ENCODE measurements at regions not wholly inside any gene's neighbourhood (a gene's known extent, or its start where the extent isn't known, plus 50 kb on each side); places are given as distances from the start of the nearest gene placed in this dataset.

GRCh38 chr1:222240536-222241181, 307.2 kb downstream of the HHIPL2 start:
- DNase-seq (ENCODE audit: low read depth), result peak; percentile 15

GRCh38 chr1:222239130-222239529, 308.8 kb downstream of the HHIPL2 start:
- no peak for DNase-seq (ENCODE audit: low read depth)

- no peak for DNase-seq (ENCODE audit: low read depth)
These were observed 313.6 kb downstream of the HHIPL2 start for GRCh38 chr1:222234351-222234750.

GRCh38 chr1:222233444-222234158, 314.3 kb downstream of the HHIPL2 start:
- DNase-seq (ENCODE audit: low read depth), result no peak

GRCh38 chr1:222232842-222233241, 315.1 kb downstream of the HHIPL2 start:
- DNase-seq (ENCODE audit: low read depth), result no peak

GRCh38 chr1:222229672-222230312, 318.1 kb downstream of the HHIPL2 start:
- DNase-seq (ENCODE audit: low read depth), result no peak

- no peak for DNase-seq (ENCODE audit: low read depth)
These were observed 322.6 kb downstream of the HHIPL2 start for GRCh38 chr1:222225316-222225691.

GRCh38 chr1:222224636-222225315, 323.1 kb downstream of the HHIPL2 start:
- no peak for DNase-seq (ENCODE audit: low read depth)

GRCh38 chr1:222224156-222224555, 323.7 kb downstream of the HHIPL2 start:
- no peak for DNase-seq (ENCODE audit: low read depth)

- DNase-seq (ENCODE audit: low read depth), result no peak
These were observed 324.9 kb downstream of the HHIPL2 start for GRCh38 chr1:222223010-222223409.

- DNase-seq (ENCODE audit: low read depth), result no peak
These were observed 331.6 kb downstream of the HHIPL2 start for GRCh38 chr1:222216255-222216754.

GRCh38 chr1:222210776-222211175, 337.1 kb downstream of the HHIPL2 start:
- DNase-seq (ENCODE audit: low read depth), result no peak

- no peak for DNase-seq (ENCODE audit: low read depth)
These were observed 343.4 kb downstream of the HHIPL2 start for GRCh38 chr1:222204475-222204874.

GRCh38 chr1:222202831-222203230, 345.1 kb downstream of the HHIPL2 start:
- DNase-seq (ENCODE audit: low read depth), result no peak

GRCh38 chr1:222196736-222197135, 351.2 kb downstream of the HHIPL2 start:
- no peak for DNase-seq (ENCODE audit: low read depth)

GRCh38 chr1:222196288-222196687, 351.6 kb downstream of the HHIPL2 start:
- no peak for DNase-seq (ENCODE audit: low read depth)

GRCh38 chr1:222195857-222196256, 352.0 kb downstream of the HHIPL2 start:
- DNase-seq (ENCODE audit: low read depth), result no peak

- DNase-seq (ENCODE audit: low read depth), result no peak
These were observed 358.7 kb downstream of the HHIPL2 start for GRCh38 chr1:222189218-222189617.

- no peak for DNase-seq (ENCODE audit: low read depth)
These were observed 360.2 kb downstream of the HHIPL2 start for GRCh38 chr1:222187566-222188332.

- no peak for DNase-seq (ENCODE audit: low read depth)
These were observed 365.3 kb downstream of the HHIPL2 start for GRCh38 chr1:222182641-222183040.

- no peak for DNase-seq (ENCODE audit: low read depth)
These were observed 366.7 kb downstream of the HHIPL2 start for GRCh38 chr1:222181191-222181590.

- peak; percentile 4 for DNase-seq (ENCODE audit: low read depth)
These were observed 370.4 kb downstream of the HHIPL2 start for GRCh38 chr1:222177496-222177895.
